B cell (primary cell): ENCODE measurements at regions not wholly inside any gene's neighbourhood (a gene's known extent, or its start where the extent isn't known, plus 50 kb on each side); places are given as distances from the start of the nearest gene placed in this dataset.

ENCODE experiments used
- ATAC-seq: fragments of 200-7000 bp; cut with Tn5 transposase; one replicate; pipeline ENCODE4 v1.10.0; 2021; ENCODE audit warnings: low read depth, mild to moderate bottlenecking, moderate number of reproducible peaks, moderate library complexity
- CTCF ChIA-PET: fragments of 350-600 bp; sonication (Branson Sonifier 250); formaldehyde crosslinking; loops from one replicate; lab custom pipeline; 2021; ENCODE audit warnings: antibody characterized with exemption, inconsistent platforms; lab: Charles Lee
- POLR2A ChIA-PET: fragments of 350-600 bp; sonication (Branson Sonifier 250); formaldehyde crosslinking; loops from one replicate; lab custom pipeline; 2021; ENCODE audit warnings: antibody characterized with exemption; lab: Charles Lee
- DNase-seq: peaks from one replicate; pipeline ENCODE4 v3.0.0; 2013
- H2AFZ ChIP-seq: 2 replicates; pipeline ENCODE4 v1.6.1; 2012; ENCODE audit warnings: mild to moderate bottlenecking, low read depth, low read length; ENCODE audit not compliant: insufficient read depth, poor library complexity, severe bottlenecking
- H3K27ac ChIP-seq, 2 donors: 1 replicate in 1 of 2; 2 replicates in 1 of 2; pipeline ENCODE4 v1.5.1; 2012 to 2013; ENCODE audit warnings: low read length in 2 of 2, mild to moderate bottlenecking in 2 of 2, moderate library complexity in 1 of 2
- H3K27me3 ChIP-seq, 4 experiments: fragments of 200-600 bp in 1 of 4; sonication (generic) in 1 of 4; replicated peaks in 1 of 4; 1 replicate in 2 of 4; 2 replicates in 2 of 4; pipeline versions ENCODE4 v1.6.1 to v1.7.0; 2013 to 2016; ENCODE audit warnings: low read length in 3 of 4, mild to moderate bottlenecking in 2 of 4, mixed read lengths in 1 of 4, moderate library complexity in 1 of 4; ENCODE audit not compliant: insufficient read depth in 4 of 4, control insufficient read depth in 3 of 4; ENCODE audit errors: control extremely low read depth in 1 of 4
- H3K36me3 ChIP-seq, 2 experiments: replicated peaks in 1 of 2; 1 replicate in 1 of 2; 2 replicates in 1 of 2; pipeline versions ENCODE4 v1.6.1 to v1.7.1; 2013; ENCODE audit warnings: low read length in 1 of 2; ENCODE audit not compliant: insufficient read depth in 2 of 2, control insufficient read depth in 1 of 2; ENCODE audit errors: control extremely low read depth in 1 of 2, extremely low read depth in 1 of 2
- H3K4me1 ChIP-seq, 2 donors: fragments of 200-600 bp in 1 of 2; sonication (generic) in 1 of 2; 1 replicate in 1 of 2; 2 replicates in 1 of 2; pipeline versions ENCODE4 v1.5.1 to v1.6.1; 2013 to 2017; ENCODE audit warnings: low read length in 2 of 2; ENCODE audit not compliant: control insufficient read depth in 2 of 2, insufficient read depth in 2 of 2
- H3K4me2 ChIP-seq: replicated peaks from 2 replicates; pipeline ENCODE3; 2012; ENCODE audit warnings: mild to moderate bottlenecking, low read depth, low read length; ENCODE audit not compliant: poor library complexity, severe bottlenecking
- H3K4me3 ChIP-seq, 5 experiments: fragments of 200-600 bp in 1 of 5; sonication (generic) in 1 of 5; 1 replicate in 3 of 5; 2 replicates in 2 of 5; pipeline versions ENCODE4 v1.5.1 to v1.7.0; 2011 to 2016; ENCODE audit warnings: low read length in 4 of 5, mild to moderate bottlenecking in 4 of 5, low read depth in 2 of 5, control low read depth in 1 of 5, moderate library complexity in 1 of 5; ENCODE audit not compliant: insufficient read depth in 1 of 5; ENCODE audit errors: control extremely low read depth in 1 of 5, extremely low read depth in 1 of 5
- H3K79me2 ChIP-seq: fragments of 200-600 bp; sonication (generic); one replicate; pipeline ENCODE4 v1.6.0; 2016; ENCODE audit warnings: low read length; ENCODE audit not compliant: control insufficient read depth, insufficient read depth
- H3K9ac ChIP-seq: fragments of 200-600 bp; sonication (generic); 2 replicates; pipeline ENCODE4 v1.6.1; 2017; ENCODE audit warnings: mild to moderate bottlenecking, low read length, moderate library complexity
- H3K9me3 ChIP-seq, 3 donors: one replicate each; pipeline versions ENCODE4 v1.6.1 to v1.7.1; 2013; ENCODE audit warnings: low read length in 2 of 3; ENCODE audit not compliant: control insufficient read depth in 2 of 3, insufficient read depth in 1 of 3; ENCODE audit errors: control extremely low read depth in 1 of 3
- H4K20me1 ChIP-seq: 2 replicates; pipeline ENCODE4 v1.6.0; 2012; ENCODE audit warnings: mild to moderate bottlenecking, low read length; ENCODE audit not compliant: insufficient read depth, control insufficient read depth, poor library complexity, severe bottlenecking
- H3K27ac Mint-ChIP-seq: one replicate; pipeline ENCODE4 v1.8.0; 2021; ENCODE audit warnings: mixed read lengths
- H3K27me3 Mint-ChIP-seq: one replicate; pipeline ENCODE4 v1.8.0; 2021; ENCODE audit warnings: mixed read lengths
- H3K4me1 Mint-ChIP-seq: one replicate; pipeline ENCODE4 v1.8.0; 2021; ENCODE audit warnings: mixed read lengths
- H3K4me3 Mint-ChIP-seq: one replicate; pipeline ENCODE4 v1.8.0; 2021; ENCODE audit warnings: mixed read lengths
- H3K9me3 Mint-ChIP-seq: one replicate; pipeline ENCODE4 v1.8.0; 2022; ENCODE audit warnings: mixed read lengths; ENCODE audit not compliant: insufficient read depth
- CTCF ChIP-seq: fragments of 200-600 bp; IDR thresholded peaks from one replicate; pipeline ENCODE4 v1.8.0; 2022; ENCODE audit warnings: antibody characterized with exemption, mild to moderate bottlenecking
- EZH2 ChIP-seq: IDR thresholded peaks from 2 replicates; pipeline ENCODE4 v1.6.1; 2012; ENCODE audit warnings: borderline replicate concordance, low read depth, mild to moderate bottlenecking, moderate library complexity, low read length; ENCODE audit not compliant: insufficient read depth, poor library complexity, severe bottlenecking
- WGBS: methylation state at CpG from one replicate; pipeline ENCODE4 v1.1.5; 2013; ENCODE audit warnings: missing lambda C conversion rate; ENCODE audit not compliant: insufficient coverage; 5-methylcytosine and 5-hydroxymethylcytosine counted together
- intact Hi-C: fragments of 100-400 bp; cut with micrococcal nuclease; formaldehyde crosslinking; loops from one replicate; pipeline ENCODE4 v1.10.0; 2022

- DNase-seq (no peak), ATAC-seq (no peak)
- Mint-ChIP-seq H3K27ac (no peak overlapping the region), H3K9me3 (peaks cover 7% of the 10 kb centered on the region), H3K4me3 (no peak overlapping the region), H3K27me3 (peaks cover 3% of the 10 kb centered on the region), H3K4me1 (no peaks in the 10 kb centered on the region)
- ChIA-PET POLR2A (no interaction called here), CTCF (no interaction called here)
- H3K9ac ChIP-seq, result no peak overlapping the region
- H3K79me2 ChIP-seq, result no peaks in the 10 kb centered on the region
- H3K4me2 ChIP-seq, result no peak overlapping the region
- intact Hi-C loops, result no loop called here
- peaks cover 0 to 3% (median 0%) of the 10 kb centered on the region in 3 donors for H3K9me3 ChIP-seq
- H3K36me3 ChIP-seq, result no peaks in the 10 kb centered on the region
- no peak overlapping the region for H3K27ac ChIP-seq
- H4K20me1 ChIP-seq, result no peaks in the 10 kb centered on the region
- no peaks in the 10 kb centered on the region for H3K4me1 ChIP-seq
- no peaks in the 10 kb centered on the region for H3K27me3 ChIP-seq
- TF ChIP-seq EZH2, result no peak
- no peak for TF ChIP-seq CTCF
- H2AFZ ChIP-seq, result no peak overlapping the region
- no CpG with 5 or more reads among the region's 1 CpG for WGBS
- no peak overlapping the region for H3K4me3 ChIP-seq
These were observed 84.3 kb upstream of the CRIM1 start for GRCh38 chr2:36271266-36271665.

- Histone ChIP-seq H4K20me1 (no peaks in the 10 kb centered on the region), H3K36me3 (no peaks in the 10 kb centered on the region), H3K79me2 (no peaks in the 10 kb centered on the region), H3K9ac (no peak overlapping the region), H3K27ac (no peak overlapping the region), H3K4me2 (no peak overlapping the region), H3K27me3 (no peaks in the 10 kb centered on the region), H3K4me1 (no peaks in the 10 kb centered on the region), H3K4me3 (no peak overlapping the region), H3K9me3 (peaks cover 0 to 3% (median 0%) of the 10 kb centered on the region in 3 donors), H2AFZ (no peak overlapping the region)
- no peak overlapping the region for H3K4me3 Mint-ChIP-seq
- ATAC-seq (no peak), DNase-seq (no peak)
- 100% methylated on average over 3 of the region's 5 CpGs for WGBS
- no peak overlapping the region for H3K27ac Mint-ChIP-seq
- intact Hi-C loops, result no loop called here
- no peak for TF ChIP-seq CTCF
- no peak for TF ChIP-seq EZH2
- H3K27me3 Mint-ChIP-seq, result peaks cover 3% of the 10 kb centered on the region
- CTCF ChIA-PET, result no interaction called here
- no peaks in the 10 kb centered on the region for H3K4me1 Mint-ChIP-seq
- POLR2A ChIA-PET, result no interaction called here
- H3K9me3 Mint-ChIP-seq, result peaks cover 7% of the 10 kb centered on the region
These were observed 84.8 kb upstream of the CRIM1 start for GRCh38 chr2:36270758-36271157.
